SK-N-SH treated with all-trans-retinoic acid at 6 μM for 48 hours (cell line): ENCODE measurements at regions not wholly inside any gene's neighbourhood (a gene's known extent, or its start where the extent isn't known, plus 50 kb on each side); places are given as distances from the start of the nearest gene placed in this dataset.
A peak's percentile ranks its signal among the peaks of the same experiment; 100 is the strongest.

ENCODE experiments used
- ARNTL ChIP-seq: fragments of 450-650 bp; formaldehyde crosslinking; IDR thresholded peaks from 2 replicates; pipeline ENCODE4 v1.5.0; 2020; ENCODE audit warnings: low read depth, mild to moderate bottlenecking, moderate library complexity, borderline replicate concordance
- CSRNP3 ChIP-seq: fragments of 250-450 bp; sonication (Bioruptor Pico); IDR thresholded peaks from 2 replicates; pipeline ENCODE4 v1.5.1; 2021; ENCODE audit warnings: mild to moderate bottlenecking, moderate library complexity
- ESRRG ChIP-seq: fragments of 250-450 bp; sonication (Bioruptor Pico); IDR thresholded peaks from 2 replicates; pipeline ENCODE4 v1.6.1; 2021; ENCODE audit warnings: mild to moderate bottlenecking
- TCF4 ChIP-seq: fragments of 250-450 bp; sonication (Bioruptor Pico); IDR thresholded peaks from 2 replicates; pipeline ENCODE4 v1.8.0; 2021; ENCODE audit warnings: mild to moderate bottlenecking, moderate library complexity, borderline replicate concordance
- TSHZ2 ChIP-seq: fragments of 250-450 bp; sonication (Bioruptor Pico); IDR thresholded peaks from 2 replicates; pipeline ENCODE4 v1.5.0; 2020; ENCODE audit warnings: mild to moderate bottlenecking, moderate library complexity
- ZC3H10 ChIP-seq: fragments of 250-450 bp; sonication (Bioruptor Pico); IDR thresholded peaks from 2 replicates; pipeline ENCODE4 v1.5.1; 2021; ENCODE audit warnings: mild to moderate bottlenecking, moderate library complexity
- ZFP3 ChIP-seq: fragments of 250-450 bp; sonication (Bioruptor Pico); IDR thresholded peaks from 2 replicates; pipeline ENCODE4 v1.5.0; 2020; ENCODE audit warnings: mild to moderate bottlenecking, moderate library complexity
- ZNF565 ChIP-seq: fragments of 450-650 bp; formaldehyde crosslinking; conservative IDR thresholded peaks from 2 replicates; pipeline ENCODE4 v1.5.0; 2020; ENCODE audit warnings: low read depth, mild to moderate bottlenecking, moderate library complexity
- ZNF70 ChIP-seq: fragments of 450-650 bp; formaldehyde crosslinking; IDR thresholded peaks from 2 replicates; pipeline ENCODE4 v1.5.0; 2020; ENCODE audit warnings: mild to moderate bottlenecking, moderate library complexity
- ZNF8 ChIP-seq: fragments of 450-650 bp; formaldehyde crosslinking; IDR thresholded peaks from 2 replicates; pipeline ENCODE4 v1.5.0; 2020; ENCODE audit warnings: mild to moderate bottlenecking, moderate library complexity
- TF ChIP-seq, protein P1 (sequence below): fragments of 250-450 bp; sonication (Bioruptor Pico); IDR thresholded peaks from 2 replicates; pipeline ENCODE4 v1.8.0; 2021; ENCODE audit warnings: low read depth, mild to moderate bottlenecking, moderate library complexity, borderline replicate concordance
- TF ChIP-seq, protein P2 (sequence below): fragments of 250-450 bp; sonication (Bioruptor Pico); IDR thresholded peaks from 2 replicates; pipeline ENCODE4 v1.8.0; 2020; ENCODE audit warnings: mild to moderate bottlenecking, moderate library complexity, borderline replicate concordance

GRCh38 chr16:62712566-62712965 lies 676.3 kb upstream of the CDH8 start:
- TF ChIP-seq ZNF70 (CRISPR knock-in tag): no peak
- TF ChIP-seq, protein P1, sequence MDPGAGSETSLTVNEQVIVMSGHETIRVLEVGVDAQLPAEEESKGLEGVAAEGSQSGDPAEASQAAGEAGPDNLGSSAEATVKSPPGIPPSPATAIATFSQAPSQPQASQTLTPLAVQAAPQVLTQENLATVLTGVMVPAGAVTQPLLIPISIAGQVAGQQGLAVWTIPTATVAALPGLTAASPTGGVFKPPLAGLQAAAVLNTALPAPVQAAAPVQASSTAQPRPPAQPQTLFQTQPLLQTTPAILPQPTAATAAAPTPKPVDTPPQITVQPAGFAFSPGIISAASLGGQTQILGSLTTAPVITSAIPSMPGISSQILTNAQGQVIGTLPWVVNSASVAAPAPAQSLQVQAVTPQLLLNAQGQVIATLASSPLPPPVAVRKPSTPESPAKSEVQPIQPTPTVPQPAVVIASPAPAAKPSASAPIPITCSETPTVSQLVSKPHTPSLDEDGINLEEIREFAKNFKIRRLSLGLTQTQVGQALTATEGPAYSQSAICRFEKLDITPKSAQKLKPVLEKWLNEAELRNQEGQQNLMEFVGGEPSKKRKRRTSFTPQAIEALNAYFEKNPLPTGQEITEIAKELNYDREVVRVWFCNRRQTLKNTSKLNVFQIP (CRISPR knock-in tag): no peak
- no peak for TF ChIP-seq ARNTL (CRISPR knock-in tag)
- TF ChIP-seq CSRNP3 (CRISPR knock-in tag): no peak
- TF ChIP-seq ZC3H10 (CRISPR knock-in tag): no peak
- TF ChIP-seq, protein P2, sequence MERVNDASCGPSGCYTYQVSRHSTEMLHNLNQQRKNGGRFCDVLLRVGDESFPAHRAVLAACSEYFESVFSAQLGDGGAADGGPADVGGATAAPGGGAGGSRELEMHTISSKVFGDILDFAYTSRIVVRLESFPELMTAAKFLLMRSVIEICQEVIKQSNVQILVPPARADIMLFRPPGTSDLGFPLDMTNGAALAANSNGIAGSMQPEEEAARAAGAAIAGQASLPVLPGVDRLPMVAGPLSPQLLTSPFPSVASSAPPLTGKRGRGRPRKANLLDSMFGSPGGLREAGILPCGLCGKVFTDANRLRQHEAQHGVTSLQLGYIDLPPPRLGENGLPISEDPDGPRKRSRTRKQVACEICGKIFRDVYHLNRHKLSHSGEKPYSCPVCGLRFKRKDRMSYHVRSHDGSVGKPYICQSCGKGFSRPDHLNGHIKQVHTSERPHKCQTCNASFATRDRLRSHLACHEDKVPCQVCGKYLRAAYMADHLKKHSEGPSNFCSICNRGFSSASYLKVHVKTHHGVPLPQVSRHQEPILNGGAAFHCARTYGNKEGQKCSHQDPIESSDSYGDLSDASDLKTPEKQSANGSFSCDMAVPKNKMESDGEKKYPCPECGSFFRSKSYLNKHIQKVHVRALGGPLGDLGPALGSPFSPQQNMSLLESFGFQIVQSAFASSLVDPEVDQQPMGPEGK (CRISPR knock-in tag): no peak
- no peak for TF ChIP-seq TSHZ2 (CRISPR knock-in tag)
- peak; percentile 52; the same call in 1 of the 2 replicates for TF ChIP-seq ZNF8 (CRISPR knock-in tag)
- TF ChIP-seq ESRRG: no peak
- no peak for TF ChIP-seq TCF4
- TF ChIP-seq ZNF565 (CRISPR knock-in tag): no peak
- no peak for TF ChIP-seq ZFP3
